GM12891 (cell line): ENCODE measurements at regions not wholly inside any gene's neighbourhood (a gene's known extent, or its start where the extent isn't known, plus 50 kb on each side); places are given as distances from the start of the nearest gene placed in this dataset.

Experiments
- PAX5 ChIP-seq: IDR thresholded peaks from 2 replicates; pipeline ENCODE4 v1.6.1; 2011; ENCODE audit warnings: low read length, moderate library complexity, mild to moderate bottlenecking; ENCODE audit not compliant: insufficient read depth, severe bottlenecking
- POLR2A ChIP-seq: IDR thresholded peaks from 2 replicates; pipeline ENCODE4 v1.6.1; 2011; ENCODE audit warnings: low read depth, low read length, control low read depth
- POLR2AphosphoS5 ChIP-seq: IDR thresholded peaks from 2 replicates; pipeline ENCODE4 v1.6.1; 2011; ENCODE audit warnings: low read depth, low read length, control low read depth
- POU2F2 ChIP-seq: IDR thresholded peaks from 2 replicates; pipeline ENCODE4 v1.6.1; 2011; ENCODE audit warnings: low read depth, mild to moderate bottlenecking, control low read depth, low read length, moderate library complexity
- SPI1 ChIP-seq: IDR thresholded peaks from 2 replicates; pipeline ENCODE4 v1.6.1; 2011; ENCODE audit warnings: low read depth, low read length, control low read depth
- TAF1 ChIP-seq: IDR thresholded peaks from 2 replicates; pipeline ENCODE4 v1.6.1; 2011; ENCODE audit warnings: low read depth, low read length, control low read depth

GRCh38 chr18:75810961-75811551, 383.6 kb upstream of the SMIM21 start:
- TF ChIP-seq POU2F2: no peak
- no peak for TF ChIP-seq POLR2A
- no peak for TF ChIP-seq POLR2AphosphoS5
- TF ChIP-seq SPI1: no peak
- TF ChIP-seq TAF1: no peak
- TF ChIP-seq PAX5: no peak
